GM21786 (cell line): ENCODE measurements at regions not wholly inside any gene's neighbourhood (a gene's known extent, or its start where the extent isn't known, plus 50 kb on each side); places are given as distances from the start of the nearest gene placed in this dataset.
"Not testable (repeated sequence)": the region's sequence is repeated elsewhere in the genome, so short reads cannot be mapped to it uniquely, and the experiment has no call there.

Experiments used
- ATAC-seq: cut with Tn5 transposase; IDR thresholded peaks from one replicate; pipeline ENCODE4 v1.9.1; 2021; ENCODE audit not compliant: unreplicated experiment

- no peak for ATAC-seq
Observed at GRCh38 chr2:38243186-38243880, 133.7 kb downstream of the ATL2 start.

DNA sequence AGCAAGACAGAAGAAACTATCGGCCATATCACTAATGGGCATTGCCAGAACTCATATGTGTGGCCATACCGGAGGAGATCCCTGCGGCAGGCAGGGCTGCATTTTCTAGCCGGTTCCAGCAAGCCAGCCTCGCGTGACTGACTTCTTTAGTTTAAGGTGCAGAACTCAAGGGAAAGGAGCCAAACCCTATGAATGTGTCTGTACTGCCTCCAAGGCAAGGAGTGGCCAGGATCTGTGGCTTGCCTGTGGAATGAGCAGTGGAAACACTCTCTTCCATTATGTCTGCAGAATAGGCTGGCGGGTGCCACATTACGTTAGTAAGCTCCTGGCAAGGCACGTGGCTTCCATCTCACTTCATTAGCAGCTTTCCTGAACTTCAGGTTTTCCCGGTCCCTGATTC lies 137.6 kb downstream of the ATL2 start:
- ATAC-seq: no peak

DNA sequence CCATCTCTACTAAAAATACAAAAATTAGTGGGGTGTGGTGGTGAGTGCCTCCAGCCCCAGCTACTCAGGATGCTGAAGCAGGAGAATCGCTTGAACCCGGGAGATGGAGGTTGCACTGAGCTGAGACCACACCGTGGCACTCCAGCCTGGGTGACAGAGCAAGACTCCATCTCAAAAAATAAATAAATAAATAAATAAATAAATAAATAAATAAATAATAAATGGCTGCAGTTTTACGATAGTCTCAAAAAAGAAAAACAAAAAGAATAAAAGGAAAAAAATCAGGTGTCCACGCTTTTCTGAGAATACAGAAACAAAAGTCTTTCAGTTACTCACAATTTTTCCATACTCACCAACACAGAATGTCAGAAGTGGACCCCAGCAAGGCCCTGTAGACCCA lies 138.4 kb downstream of the ATL2 start:
- not testable (repeated sequence) for ATAC-seq

DNA sequence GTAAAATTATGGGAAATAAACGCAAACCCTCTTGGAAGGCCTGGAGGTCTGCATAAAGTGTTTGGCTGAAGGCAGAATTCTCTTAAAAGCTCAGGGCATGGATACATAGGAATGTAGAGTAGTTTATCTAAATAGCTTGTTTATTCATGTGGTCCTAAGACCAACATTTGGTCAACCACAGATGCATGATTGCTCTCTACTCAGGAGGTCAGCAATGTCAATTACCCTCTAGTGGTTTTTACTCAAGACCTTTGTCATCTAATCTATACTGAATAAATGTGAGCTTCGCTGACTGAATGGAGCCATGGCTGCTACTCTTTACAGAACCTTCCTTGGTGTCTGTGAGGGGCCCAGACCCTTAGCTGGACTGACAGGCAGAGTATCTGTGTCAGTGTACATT lies 139.8 kb downstream of the ATL2 start:
- ATAC-seq: no peak

GRCh38 chr2:38233231-38233983 lies 143.7 kb downstream of the ATL2 start:
- ATAC-seq: no peak

GRCh38 chr2:38232454-38232853 lies 144.6 kb downstream of the ATL2 start:
- ATAC-seq: no peak

DNA sequence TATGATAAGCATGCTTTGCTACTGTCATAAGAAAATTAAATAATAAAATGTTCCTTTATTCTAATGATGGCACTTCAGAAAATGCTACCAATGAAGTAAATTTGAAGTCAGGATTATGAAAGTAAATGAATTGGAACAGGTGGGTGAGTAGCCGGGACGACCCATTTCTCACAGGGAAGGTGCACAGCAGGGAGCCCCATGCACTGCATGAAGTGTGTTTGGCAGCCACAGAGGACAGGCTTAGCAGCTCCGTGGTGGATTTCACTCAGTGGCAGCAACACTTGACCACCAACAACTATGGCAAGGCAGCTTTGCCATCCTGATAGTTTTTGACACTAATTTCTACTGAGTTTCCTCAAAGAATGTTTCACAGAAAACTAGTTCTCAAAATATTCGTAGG lies 146.3 kb downstream of the ATL2 start:
- no peak for ATAC-seq

DNA sequence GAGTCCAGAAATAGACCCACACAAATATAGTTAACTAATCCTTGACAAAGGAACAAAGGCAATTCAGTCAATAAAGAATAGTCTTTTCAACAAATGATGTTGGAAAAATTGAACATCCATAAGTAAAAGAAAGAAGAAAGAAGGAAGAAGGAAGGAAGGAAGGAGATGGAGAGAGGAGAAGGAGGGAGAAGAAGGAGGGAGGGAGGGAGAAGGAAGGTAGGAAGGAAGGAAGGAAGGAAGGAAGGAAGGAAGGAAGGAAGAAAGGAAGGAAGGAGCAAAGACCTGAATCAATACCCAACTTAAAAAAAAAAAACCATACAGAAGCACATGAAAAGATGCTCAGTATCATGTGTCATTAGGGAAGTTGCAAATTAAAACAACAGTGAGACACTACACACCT lies 148.3 kb downstream of the ATL2 start:
- ATAC-seq: no peak

GRCh38 chr2:38224821-38225437 lies 149.0 kb upstream of the CYP1B1 start:
- ATAC-seq: no peak

DNA sequence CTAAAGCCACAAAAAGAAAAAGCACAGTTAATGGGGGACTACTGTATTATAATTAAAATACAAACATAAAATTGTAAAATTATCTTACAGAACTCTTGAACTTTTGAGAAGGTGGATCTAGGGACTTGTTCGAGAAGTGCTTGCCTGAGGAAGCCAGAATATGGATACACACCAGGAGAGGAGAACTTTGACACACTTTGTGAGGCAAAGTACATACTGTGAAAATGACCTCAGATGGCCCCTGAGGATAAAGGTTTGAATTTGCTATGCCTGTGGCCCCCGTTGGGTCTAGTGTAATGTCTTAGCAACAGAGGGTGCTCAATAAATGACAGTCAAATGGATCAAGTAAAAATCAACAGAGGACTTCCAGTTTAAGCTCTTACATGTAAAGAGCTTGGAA lies 148.2 kb upstream of the CYP1B1 start:
- ATAC-seq: no peak

DNA sequence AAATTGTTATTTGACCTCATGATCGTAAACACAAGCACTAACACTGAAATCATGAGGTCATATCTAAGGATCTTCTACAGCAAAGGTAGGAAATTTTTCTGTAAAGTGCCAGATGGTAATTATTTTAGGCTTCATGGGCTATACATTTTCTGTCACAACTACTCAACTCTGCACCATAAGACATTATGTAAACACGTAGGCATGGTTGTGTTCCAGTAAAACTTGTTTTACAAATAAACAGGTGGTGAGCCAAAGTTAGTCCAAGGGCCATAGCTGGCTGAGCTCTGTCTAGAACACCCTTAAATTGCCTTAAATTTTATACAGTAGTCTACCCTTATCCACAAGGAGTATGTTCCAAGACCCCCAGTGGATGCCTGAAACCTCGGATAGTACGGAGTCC lies 147.3 kb upstream of the CYP1B1 start:
- no peak for ATAC-seq

DNA sequence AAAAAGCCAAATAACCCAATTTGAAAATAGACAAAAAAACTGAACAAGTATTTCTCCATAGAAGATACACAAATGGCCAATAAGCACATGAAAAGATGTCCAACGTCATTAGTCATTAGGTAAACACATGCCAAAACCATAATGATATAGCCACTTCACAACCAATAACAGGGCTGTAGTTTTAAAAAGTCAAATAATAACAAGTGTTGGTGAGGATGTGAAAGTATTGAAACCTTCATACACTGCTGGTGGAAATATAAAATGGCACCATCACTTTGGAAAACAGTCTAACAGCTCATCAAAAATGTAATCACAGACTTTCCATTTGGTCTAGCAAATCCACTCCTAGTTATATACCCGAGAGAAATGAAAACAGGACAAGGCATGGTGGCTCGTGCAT lies 144.2 kb upstream of the CYP1B1 start:
- ATAC-seq: no peak

GRCh38 chr2:38218995-38219394 lies 143.0 kb upstream of the CYP1B1 start:
- no peak for ATAC-seq

DNA sequence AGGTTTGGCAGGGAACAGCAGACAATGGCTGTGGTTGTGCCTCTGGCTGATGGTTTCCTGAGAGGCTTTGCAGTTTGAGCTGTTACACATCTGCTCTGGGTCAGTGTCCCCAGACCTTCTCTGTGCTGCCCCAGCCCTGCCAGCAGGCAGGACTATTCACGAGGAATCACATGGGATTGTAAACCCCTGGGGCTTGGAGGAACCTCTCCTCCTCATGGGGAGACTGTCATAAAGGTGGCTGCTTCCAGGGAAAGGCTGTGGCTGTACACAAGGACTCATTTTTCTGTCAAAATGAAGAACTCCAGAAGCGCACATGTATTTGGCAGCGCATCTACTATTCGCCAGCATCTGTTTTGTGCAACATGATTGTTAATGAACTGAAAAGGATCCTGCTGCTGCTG lies 142.6 kb upstream of the CYP1B1 start:
- no peak for ATAC-seq

GRCh38 chr2:38217401-38218188 lies 141.6 kb upstream of the CYP1B1 start:
- ATAC-seq: no peak

DNA sequence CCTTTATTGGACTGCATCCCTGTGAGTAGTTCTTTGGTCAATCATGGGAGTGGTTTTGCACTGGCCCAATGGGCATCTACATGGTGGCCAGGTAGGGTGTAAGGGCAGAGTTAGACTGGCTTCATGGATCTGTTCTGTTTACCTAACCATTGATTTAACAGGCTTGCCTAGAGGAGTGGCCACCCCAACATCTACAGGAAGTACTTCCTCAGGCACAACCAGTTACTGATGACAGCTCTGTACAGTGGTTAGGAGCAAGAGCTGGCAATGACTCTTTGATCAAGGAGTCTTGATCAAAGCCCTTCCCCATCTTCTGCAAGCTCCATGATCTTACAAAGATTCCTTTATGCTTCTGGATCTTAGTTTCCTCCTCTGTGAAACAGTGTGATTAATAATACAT lies 140.9 kb upstream of the CYP1B1 start:
- no peak for ATAC-seq

DNA sequence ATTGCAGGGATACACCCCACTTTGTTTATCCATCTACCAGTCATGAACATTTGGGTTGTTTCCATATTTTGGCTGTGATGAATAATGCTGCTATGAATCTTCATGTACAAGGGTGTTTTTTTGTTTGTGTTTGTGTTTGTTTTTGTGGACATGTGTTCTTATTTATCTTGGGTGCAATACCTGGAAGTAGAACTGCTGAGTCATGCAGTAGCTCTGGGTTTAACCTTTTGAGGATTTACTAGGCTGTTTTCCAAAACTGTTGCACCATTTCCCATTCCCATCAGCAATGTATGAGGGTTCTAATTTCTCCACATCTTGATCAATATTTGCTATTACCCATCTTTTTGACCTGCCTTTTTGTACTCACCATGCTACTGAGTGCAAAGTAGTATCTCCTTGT lies 140.0 kb upstream of the CYP1B1 start:
- ATAC-seq: no peak

- no peak for ATAC-seq
Observed at GRCh38 chr2:38215522-38215921, 139.6 kb upstream of the CYP1B1 start.

DNA sequence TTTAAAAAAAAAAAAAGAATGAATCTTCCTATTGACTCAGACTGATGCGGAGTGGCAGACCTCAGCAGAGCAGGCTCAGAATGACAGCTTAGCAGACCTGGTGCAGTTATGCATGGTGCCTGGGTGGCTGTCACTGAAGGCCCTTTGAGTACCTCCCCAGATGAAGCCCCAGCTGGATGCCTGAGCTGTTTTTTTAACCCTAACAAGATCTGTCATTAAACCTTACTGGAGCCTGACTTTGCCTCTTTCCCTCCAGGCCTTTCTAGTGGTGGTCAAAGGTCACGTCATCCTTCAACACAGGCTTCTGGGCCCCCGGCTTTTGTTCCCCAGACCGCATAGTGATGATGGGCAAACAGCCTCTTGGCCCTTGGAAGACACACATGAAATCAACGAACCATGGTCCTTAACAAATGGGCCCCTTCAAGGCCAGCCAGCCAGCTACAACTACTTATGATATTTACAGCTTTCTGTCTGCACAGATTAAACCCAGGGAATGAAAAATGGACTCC lies 138.3 kb upstream of the CYP1B1 start:
- ATAC-seq: no peak

DNA sequence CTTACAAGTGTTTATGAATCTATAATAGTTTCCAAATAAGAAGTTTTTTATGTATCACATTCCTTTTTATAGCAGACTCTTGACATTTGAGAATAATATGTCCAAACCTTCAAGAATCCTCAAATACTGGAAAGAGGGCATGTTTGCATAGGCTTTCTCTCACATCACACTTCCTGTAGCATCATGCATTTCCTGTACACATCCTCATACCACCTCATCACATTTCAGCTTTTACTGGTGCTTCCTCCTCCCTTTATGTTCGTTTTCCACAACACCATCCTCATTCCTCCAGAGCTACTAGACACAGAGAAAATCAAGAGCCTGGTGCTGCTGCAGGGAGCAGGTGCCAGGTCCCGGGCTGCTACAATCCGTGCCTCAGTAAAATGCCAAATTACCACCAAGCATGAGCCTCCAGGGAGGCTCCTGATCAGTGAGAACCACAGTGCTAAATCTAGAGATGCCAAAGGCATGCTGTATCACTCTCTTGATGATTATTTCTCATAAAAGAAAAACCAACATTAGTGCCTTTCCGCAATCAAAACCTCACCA lies 137.7 kb upstream of the CYP1B1 start:
- ATAC-seq: no peak

GRCh38 chr2:38212312-38212711 lies 136.4 kb upstream of the CYP1B1 start:
- no peak for ATAC-seq
